IPS DF 6.9 (cell line): ENCODE measurements at regions not wholly inside any gene's neighbourhood (a gene's known extent, or its start where the extent isn't known, plus 50 kb on each side); places are given as distances from the start of the nearest gene placed in this dataset.

Experiments used
- DNase-seq: peaks from one replicate; pipeline ENCODE4 v3.0.0-alpha.2; 2013; ENCODE audit warnings: low read depth, low spot score
- H3K27ac ChIP-seq: one replicate; pipeline ENCODE4 v1.5.1; 2013; ENCODE audit warnings: low read length, control low read depth
- H3K27me3 ChIP-seq: 2 replicates; pipeline ENCODE4 v1.6.1; 2013; ENCODE audit warnings: mild to moderate bottlenecking, low read length; ENCODE audit not compliant: control insufficient read depth, insufficient read depth
- H3K36me3 ChIP-seq: 2 replicates; pipeline ENCODE4 v1.6.1; 2013; ENCODE audit warnings: low read length; ENCODE audit not compliant: control insufficient read depth, insufficient read depth
- H3K4me1 ChIP-seq: 2 replicates; pipeline ENCODE4 v1.6.1; 2013; ENCODE audit warnings: low read length; ENCODE audit not compliant: control insufficient read depth, insufficient read depth
- H3K4me3 ChIP-seq: 2 replicates; pipeline ENCODE4 v1.5.1; 2013; ENCODE audit warnings: mild to moderate bottlenecking, low read length
- H3K9me3 ChIP-seq: 2 replicates; pipeline ENCODE4 v1.6.1; 2013; ENCODE audit warnings: low read length, inconsistent platforms; ENCODE audit not compliant: control insufficient read depth, insufficient read depth
- WGBS: extraction: QIAGEN DNeasy Blood & Tissue Kit; methylation state at CpG from one replicate; pipeline ENCODE4 v1.1.7; 2013; ENCODE audit warnings: mixed read lengths, missing lambda C conversion rate; ENCODE audit not compliant: insufficient read length, insufficient coverage; 5-methylcytosine and 5-hydroxymethylcytosine counted together

DNA sequence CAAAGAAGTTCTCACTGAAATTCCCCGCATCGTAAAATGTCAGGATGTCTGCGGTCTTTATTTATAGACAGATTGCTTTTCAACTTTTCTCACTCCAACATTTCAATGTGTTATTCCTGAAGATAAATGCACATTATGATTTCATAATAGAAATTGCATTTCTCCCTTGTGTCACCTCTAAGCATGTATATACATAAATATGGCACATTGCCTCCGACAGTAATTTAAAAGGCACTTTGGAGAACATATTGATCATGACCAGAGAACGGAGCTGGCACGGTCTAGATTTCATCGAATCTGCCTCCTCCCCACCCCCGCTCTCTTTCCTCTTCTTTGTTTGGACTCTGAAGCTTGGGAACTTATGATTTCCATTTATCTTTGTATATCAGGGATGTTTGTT lies 54.9 kb upstream of the IGSF21 start:
- H3K36me3 ChIP-seq, result no peaks in the 10 kb centered on the region
- no peak overlapping the region for H3K4me3 ChIP-seq
- no peak for DNase-seq
- no peaks in the 10 kb centered on the region for H3K27me3 ChIP-seq
- WGBS, result no CpG with 5 or more reads among the region's 8 CpGs
- no peaks in the 10 kb centered on the region for H3K4me1 ChIP-seq
- no peak overlapping the region for H3K27ac ChIP-seq
- no peaks in the 10 kb centered on the region for H3K9me3 ChIP-seq

DNA sequence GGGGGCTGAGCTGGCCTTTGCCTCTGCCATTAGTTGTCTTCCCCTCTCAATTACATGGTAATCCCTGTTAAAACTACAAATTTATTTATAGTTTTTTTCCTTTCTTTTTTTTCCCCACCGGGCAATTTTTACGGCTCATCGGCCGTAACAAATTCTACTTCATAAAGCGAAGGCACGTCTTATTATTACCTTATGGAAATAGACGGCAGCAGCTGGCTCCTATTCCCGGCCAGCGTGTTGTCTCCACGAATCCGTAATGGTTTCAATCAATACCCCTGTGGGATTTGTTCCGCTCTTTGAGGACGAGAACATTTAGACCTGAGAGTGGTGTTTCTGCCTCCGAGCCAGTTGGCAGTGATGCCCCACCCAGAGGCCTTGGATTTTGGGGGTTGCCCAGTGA lies 52.4 kb upstream of the IGSF21 start:
- Histone ChIP-seq H3K27me3 (no peaks in the 10 kb centered on the region), H3K9me3 (no peaks in the 10 kb centered on the region), H3K4me1 (no peaks in the 10 kb centered on the region), H3K4me3 (no peak overlapping the region), H3K36me3 (no peaks in the 10 kb centered on the region), H3K27ac (no peak overlapping the region)
- WGBS, result no CpG with 5 or more reads among the region's 14 CpGs
- DNase-seq, result no peak

DNA sequence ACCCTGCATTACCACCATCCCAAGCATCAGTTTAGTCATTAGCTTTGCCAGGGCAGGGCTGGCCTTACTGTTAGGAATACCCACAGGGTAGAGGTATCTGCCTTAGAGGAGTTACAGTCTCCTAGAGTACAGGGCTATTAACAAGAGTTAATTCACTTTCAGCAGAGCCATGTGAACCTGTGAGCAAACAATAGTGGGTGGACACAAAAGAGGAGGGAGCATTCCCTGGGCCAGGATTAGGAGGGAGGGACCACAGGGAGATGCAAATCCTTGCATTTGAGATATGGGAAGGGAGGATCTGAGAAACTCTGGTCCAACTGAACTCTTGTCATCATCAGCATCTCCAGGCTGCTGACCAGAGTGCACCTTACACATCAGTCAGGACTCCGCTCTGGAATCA lies 51.1 kb upstream of the IGSF21 start:
- Histone ChIP-seq H3K27me3 (no peaks in the 10 kb centered on the region), H3K4me3 (no peak overlapping the region), H3K9me3 (no peaks in the 10 kb centered on the region), H3K27ac (no peak overlapping the region), H3K4me1 (no peaks in the 10 kb centered on the region), H3K36me3 (no peaks in the 10 kb centered on the region)
- no CpG with 5 or more reads among the region's 1 CpG for WGBS
- no peak for DNase-seq

DNA sequence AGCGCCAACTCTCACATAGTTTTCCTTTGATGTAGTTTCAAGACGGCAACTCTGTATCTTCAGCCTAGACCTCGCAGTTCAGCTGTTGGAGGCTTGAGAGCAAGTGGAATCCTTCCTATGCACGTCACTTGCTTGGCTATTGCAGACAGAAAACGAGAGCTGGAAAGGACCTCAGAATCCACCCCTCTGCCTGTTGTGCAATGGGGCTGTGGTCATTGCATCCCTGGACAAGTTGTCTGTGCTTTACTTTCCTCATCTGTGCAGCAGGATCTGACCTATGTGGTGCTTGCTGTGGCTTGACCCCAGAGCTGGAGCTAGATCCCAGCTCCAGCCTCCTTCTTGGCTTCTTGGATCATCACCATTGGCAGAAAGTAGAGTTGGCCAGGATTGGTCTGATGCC lies 50.0 kb upstream of the IGSF21 start:
- DNase-seq, result no peak
- no peaks in the 10 kb centered on the region for H3K4me1 ChIP-seq
- H3K9me3 ChIP-seq, result no peaks in the 10 kb centered on the region
- WGBS, result no CpG with 5 or more reads among the region's 5 CpGs
- no peaks in the 10 kb centered on the region for H3K27me3 ChIP-seq
- H3K27ac ChIP-seq, result no peak overlapping the region
- H3K36me3 ChIP-seq, result no peaks in the 10 kb centered on the region
- H3K4me3 ChIP-seq, result no peak overlapping the region
